ENCODE measurements at regions not wholly inside any gene's neighbourhood (a gene's known extent, or its start where the extent isn't known, plus 50 kb on each side); places are given as distances from the start of the nearest gene placed in this dataset.

GRCh38 chr9:21608200-21608599, 126.1 kb upstream of the IFNE start:
- H3K4me2 ChIP-seq (replicated peaks; ENCODE audit: low read depth, low read length, poor library complexity, severe bottlenecking), result no peak overlapping the region
- 90% methylated on average over 5 of the region's 5 CpGs for WGBS (ENCODE audit: insufficient coverage)
- Mint-ChIP-seq H3K4me1 (no peaks in the 10 kb centered on the region), H3K9me3 (ENCODE audit: insufficient read depth) (no peaks in the 10 kb centered on the region), H3K4me3 (no peak overlapping the region), H3K27ac (no peak overlapping the region), H3K27me3 (peaks cover 15% of the 10 kb centered on the region)
- H3K79me2 ChIP-seq (ENCODE audit: control insufficient read depth, insufficient read depth, low read length), result no peaks in the 10 kb centered on the region
- TF ChIP-seq CTCF (IDR thresholded peaks at IDR 0.05) (no peak), EZH2 (IDR thresholded peaks at IDR 0.05; ENCODE audit: borderline replicate concordance, insufficient read depth, low read depth, low read length, poor library complexity, severe bottlenecking) (no peak)
- ChIA-PET CTCF (no interaction called here), POLR2A (no interaction called here)
- H3K9me3 ChIP-seq (ENCODE audit: control extremely low read depth in 1 of 3, control insufficient read depth in 2 of 3, insufficient read depth in 1 of 3, low read length in 2 of 3), result no peaks in the 10 kb centered on the region
- intact Hi-C loops (cut with micrococcal nuclease), result no loop called here
- no peaks in the 10 kb centered on the region for H3K36me3 ChIP-seq (replicated peaks in 1 of 2; ENCODE audit: control extremely low read depth in 1 of 2, control insufficient read depth in 1 of 2, extremely low read depth in 1 of 2, insufficient read depth in 2 of 2, low read length in 1 of 2)
- no peak overlapping the region for H3K9ac ChIP-seq (ENCODE audit: low read length)
- H3K4me3 ChIP-seq (ENCODE audit: control extremely low read depth in 1 of 5, extremely low read depth in 1 of 5, insufficient read depth in 1 of 5, low read depth in 2 of 5, low read length in 4 of 5), result no peak overlapping the region
- no peaks in the 10 kb centered on the region for H4K20me1 ChIP-seq (ENCODE audit: control insufficient read depth, insufficient read depth, low read length, poor library complexity, severe bottlenecking)
- H2AFZ ChIP-seq (ENCODE audit: insufficient read depth, low read depth, low read length, poor library complexity, severe bottlenecking), result no peak overlapping the region
- no peak overlapping the region for H3K27ac ChIP-seq (ENCODE audit: low read length in 2 of 2)
- DNase-seq, result no peak
- H3K4me1 ChIP-seq (ENCODE audit: control insufficient read depth in 2 of 2, insufficient read depth in 2 of 2, low read length in 2 of 2), result no peaks in the 10 kb centered on the region
- peaks cover 0 to 11% (median 4%) of the 10 kb centered on the region in 4 experiments for H3K27me3 ChIP-seq (replicated peaks in 1 of 4; ENCODE audit: control extremely low read depth in 1 of 4, control insufficient read depth in 3 of 4, insufficient read depth in 4 of 4, low read length in 3 of 4)
- ATAC-seq (ENCODE audit: low read depth), result no peak

- Histone ChIP-seq H3K36me3 (replicated peaks in 1 of 2; ENCODE audit: control extremely low read depth in 1 of 2, control insufficient read depth in 1 of 2, extremely low read depth in 1 of 2, insufficient read depth in 2 of 2, low read length in 1 of 2) (no peaks in the 10 kb centered on the region), H2AFZ (ENCODE audit: insufficient read depth, low read depth, low read length, poor library complexity, severe bottlenecking) (no peak overlapping the region), H3K9ac (ENCODE audit: low read length) (no peak overlapping the region), H3K4me3 (ENCODE audit: control extremely low read depth in 1 of 5, extremely low read depth in 1 of 5, insufficient read depth in 1 of 5, low read depth in 2 of 5, low read length in 4 of 5) (no peak overlapping the region), H3K27me3 (replicated peaks in 1 of 4; ENCODE audit: control extremely low read depth in 1 of 4, control insufficient read depth in 3 of 4, insufficient read depth in 4 of 4, low read length in 3 of 4) (peaks cover 0 to 3% (median 1%) of the 10 kb centered on the region in 4 experiments), H4K20me1 (ENCODE audit: control insufficient read depth, insufficient read depth, low read length, poor library complexity, severe bottlenecking) (no peaks in the 10 kb centered on the region), H3K4me1 (ENCODE audit: control insufficient read depth in 2 of 2, insufficient read depth in 2 of 2, low read length in 2 of 2) (no peaks in the 10 kb centered on the region), H3K4me2 (replicated peaks; ENCODE audit: low read depth, low read length, poor library complexity, severe bottlenecking) (no peak overlapping the region), H3K79me2 (ENCODE audit: control insufficient read depth, insufficient read depth, low read length) (no peaks in the 10 kb centered on the region), H3K9me3 (ENCODE audit: control extremely low read depth in 1 of 3, control insufficient read depth in 2 of 3, insufficient read depth in 1 of 3, low read length in 2 of 3) (no peaks in the 10 kb centered on the region), H3K27ac (ENCODE audit: low read length in 2 of 2) (no peak overlapping the region)
- intact Hi-C loops (cut with micrococcal nuclease), result no loop called here
- Mint-ChIP-seq H3K9me3 (ENCODE audit: insufficient read depth) (no peaks in the 10 kb centered on the region), H3K27me3 (peaks cover 8% of the 10 kb centered on the region), H3K4me3 (no peak overlapping the region), H3K27ac (no peak overlapping the region), H3K4me1 (no peaks in the 10 kb centered on the region)
- no peak for ATAC-seq (ENCODE audit: low read depth)
- 100% methylated on average over 1 of the region's 1 CpG for WGBS (ENCODE audit: insufficient coverage)
- POLR2A ChIA-PET, result no interaction called here
- TF ChIP-seq CTCF (IDR thresholded peaks at IDR 0.05), result no peak
- TF ChIP-seq EZH2 (IDR thresholded peaks at IDR 0.05; ENCODE audit: borderline replicate concordance, insufficient read depth, low read depth, low read length, poor library complexity, severe bottlenecking), result no peak
- DNase-seq, result no peak
- CTCF ChIA-PET, result no interaction called here
Observed at GRCh38 chr9:21609506-21609905, 127.4 kb upstream of the IFNE start.
